GM21515 (cell line): ENCODE measurements at regions not wholly inside any gene's neighbourhood (a gene's known extent, or its start where the extent isn't known, plus 50 kb on each side); places are given as distances from the start of the nearest gene placed in this dataset.
"Not testable (repeated sequence)": the region's sequence is repeated elsewhere in the genome, so short reads cannot be mapped to it uniquely, and the experiment has no call there.

ENCODE experiments used
- ATAC-seq: cut with Tn5 transposase; IDR thresholded peaks from one replicate; pipeline ENCODE4 v1.9.1; 2021; ENCODE audit not compliant: unreplicated experiment

DNA sequence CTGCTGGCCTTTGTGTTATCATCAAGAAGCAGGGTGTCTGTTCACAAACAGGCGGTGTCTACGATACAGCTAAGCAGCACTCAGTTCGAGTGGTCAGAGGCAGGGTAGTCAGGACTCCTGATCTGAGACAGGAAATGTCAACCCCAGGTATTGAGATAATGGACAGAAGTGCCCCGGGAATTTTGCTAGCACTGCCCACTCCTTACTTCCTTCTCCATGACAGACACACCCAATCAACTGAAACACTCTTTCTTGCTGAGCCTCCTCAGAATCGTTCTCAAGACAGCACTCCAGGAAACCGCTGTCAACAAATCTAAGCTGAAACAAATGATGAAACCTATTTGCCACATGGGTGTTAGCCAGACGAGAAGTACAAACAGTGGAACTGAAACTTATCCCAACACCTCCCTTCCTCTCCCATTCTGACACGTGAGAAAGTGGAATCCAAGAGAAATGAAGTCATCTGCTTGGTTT lies 109.3 kb downstream of the GTF2IRD2B start:
- ATAC-seq: not testable (repeated sequence)

GRCh38 chr7:75205367-75206085 lies 113.1 kb downstream of the GTF2IRD2B start:
- not testable (repeated sequence) for ATAC-seq

- ATAC-seq: not testable (repeated sequence)
These were observed 123.1 kb downstream of the GTF2IRD2B start for GRCh38 chr7:75215460-75215859.

DNA sequence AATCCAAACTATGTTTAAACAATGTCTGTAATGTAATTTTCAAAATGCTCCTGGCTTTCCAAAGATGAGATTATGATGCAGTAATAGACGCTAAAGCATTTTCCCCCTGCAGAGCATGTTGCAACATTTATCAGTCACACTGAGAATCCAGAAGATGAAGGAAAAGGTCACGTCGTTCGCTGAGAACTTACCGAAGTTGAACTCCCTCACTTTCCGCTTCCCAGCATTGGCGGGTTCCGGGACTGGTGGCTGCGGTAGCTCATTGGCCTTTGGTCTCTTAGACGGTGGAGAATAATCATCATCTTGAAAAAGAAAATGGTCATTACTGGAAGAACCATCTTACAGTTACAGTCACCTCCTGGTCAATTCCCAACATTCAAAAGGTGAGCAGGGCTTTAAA lies 124.6 kb downstream of the GTF2IRD2B start:
- not testable (repeated sequence) for ATAC-seq

DNA sequence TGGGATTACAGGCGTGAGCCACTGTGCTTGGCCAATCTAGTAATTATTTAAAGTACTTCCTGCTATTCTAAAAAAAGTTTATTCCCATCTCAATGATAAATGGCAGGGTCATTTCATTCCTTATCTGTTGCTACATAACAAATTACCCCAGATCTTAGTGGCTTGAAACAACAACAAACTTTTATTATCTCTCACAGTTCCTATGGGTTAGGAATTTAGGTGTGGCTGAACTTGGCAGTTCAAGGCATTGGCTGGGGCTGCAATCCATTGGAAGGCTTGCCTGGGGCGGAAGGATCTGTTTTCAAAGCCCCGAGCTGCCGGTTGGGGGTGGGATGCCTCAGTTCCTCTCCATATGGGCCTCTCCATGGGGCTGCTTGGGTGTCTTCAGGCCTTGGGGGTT lies 133.7 kb downstream of the GTF2IRD2B start:
- not testable (repeated sequence) for ATAC-seq

DNA sequence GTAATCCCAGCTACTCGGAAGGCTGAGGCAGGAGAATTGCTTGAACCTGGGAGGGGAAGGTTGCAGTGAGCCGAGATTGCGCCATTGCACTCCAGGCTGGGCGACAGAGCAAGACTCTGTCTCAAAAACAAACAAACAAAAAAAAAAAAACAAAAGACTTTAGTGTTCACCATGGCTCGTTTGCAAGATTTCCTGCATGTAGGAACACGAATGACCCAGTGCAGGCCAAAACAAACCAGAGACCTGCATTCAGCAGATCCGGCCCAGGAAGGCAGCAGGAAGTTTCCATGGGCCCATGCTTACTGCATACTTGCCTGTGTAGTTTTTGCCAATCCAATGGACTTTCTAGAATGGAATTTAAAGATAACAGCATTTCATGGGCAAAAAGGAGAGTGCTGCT lies 137.2 kb downstream of the GTF2IRD2B start:
- not testable (repeated sequence) for ATAC-seq

GRCh38 chr7:75230558-75230957 lies 138.2 kb downstream of the GTF2IRD2B start:
- not testable (repeated sequence) for ATAC-seq

- ATAC-seq: not testable (repeated sequence)
These were observed 142.9 kb downstream of the GTF2IRD2B start for GRCh38 chr7:75235092-75235826.

DNA sequence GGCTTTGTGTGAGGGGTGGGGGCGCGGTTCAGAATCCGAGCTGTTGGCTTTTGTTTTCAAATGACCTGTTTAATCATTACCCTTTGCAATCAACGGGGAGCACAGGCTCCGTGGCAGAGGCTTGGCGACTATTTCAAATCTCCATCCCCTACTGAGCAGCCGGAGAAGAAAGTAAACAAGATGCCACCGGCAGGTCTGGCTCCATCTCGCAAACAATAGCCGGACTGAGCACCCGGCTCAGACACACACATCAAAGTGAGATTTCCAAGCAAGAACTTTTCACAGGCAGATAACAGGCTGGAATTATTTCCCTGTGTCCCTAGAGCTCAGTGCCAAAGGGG lies 143.4 kb downstream of the GTF2IRD2B start:
- ATAC-seq: not testable (repeated sequence)

GRCh38 chr7:75237255-75238187 lies 145.1 kb downstream of the GTF2IRD2B start:
- ATAC-seq: peak; percentile 90

- ATAC-seq: not testable (repeated sequence)
These were observed 145.9 kb downstream of the GTF2IRD2B start for GRCh38 chr7:75238309-75238708.

- ATAC-seq: not testable (repeated sequence)
These were observed 151.2 kb downstream of the GTF2IRD2B start for GRCh38 chr7:75243638-75244037.

DNA sequence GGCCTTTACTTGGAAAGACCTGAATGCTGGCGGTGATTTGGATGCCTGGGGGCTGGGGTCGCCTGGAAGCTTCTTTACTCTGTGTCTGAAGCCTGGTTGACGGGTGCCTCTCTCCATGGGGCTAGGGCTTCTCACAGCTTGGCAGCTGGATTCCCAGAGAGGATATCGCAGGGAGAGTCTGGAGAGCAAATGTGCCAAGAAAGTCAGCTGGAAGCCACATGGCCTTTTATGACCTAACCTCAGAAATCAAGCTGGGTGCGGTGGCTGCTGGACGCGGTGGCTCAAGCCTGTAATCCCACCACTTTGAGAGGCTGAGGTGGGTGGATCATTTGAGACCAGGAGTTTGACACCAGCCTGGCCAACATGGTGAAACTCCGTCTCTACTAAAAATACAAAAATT lies 147.2 kb upstream of the TRIM73 start:
- ATAC-seq: not testable (repeated sequence)

DNA sequence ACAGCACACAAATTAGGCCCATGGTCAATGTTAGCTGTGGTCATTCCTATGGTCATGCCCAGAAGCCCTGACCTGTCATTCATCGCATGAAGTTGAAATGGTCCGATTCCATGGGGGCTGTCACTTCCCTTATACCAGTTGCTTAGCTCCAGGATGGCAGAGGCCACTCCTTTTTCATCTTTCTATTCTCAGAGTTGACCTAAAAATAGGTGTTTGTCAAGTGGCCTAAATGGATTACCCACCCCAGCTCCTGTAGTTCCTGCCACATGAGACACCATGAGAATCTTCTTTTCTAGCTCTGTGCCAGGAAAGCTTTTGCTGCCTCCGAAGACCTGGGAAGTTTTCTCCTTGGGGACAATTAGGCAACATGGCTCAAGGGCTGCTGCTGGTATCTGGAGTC lies 141.2 kb upstream of the TRIM73 start:
- ATAC-seq: not testable (repeated sequence)

GRCh38 chr7:75257442-75257841 lies 138.0 kb upstream of the TRIM73 start:
- not testable (repeated sequence) for ATAC-seq

- not testable (repeated sequence) for ATAC-seq
These were observed 135.9 kb upstream of the TRIM73 start for GRCh38 chr7:75259454-75260003.

DNA sequence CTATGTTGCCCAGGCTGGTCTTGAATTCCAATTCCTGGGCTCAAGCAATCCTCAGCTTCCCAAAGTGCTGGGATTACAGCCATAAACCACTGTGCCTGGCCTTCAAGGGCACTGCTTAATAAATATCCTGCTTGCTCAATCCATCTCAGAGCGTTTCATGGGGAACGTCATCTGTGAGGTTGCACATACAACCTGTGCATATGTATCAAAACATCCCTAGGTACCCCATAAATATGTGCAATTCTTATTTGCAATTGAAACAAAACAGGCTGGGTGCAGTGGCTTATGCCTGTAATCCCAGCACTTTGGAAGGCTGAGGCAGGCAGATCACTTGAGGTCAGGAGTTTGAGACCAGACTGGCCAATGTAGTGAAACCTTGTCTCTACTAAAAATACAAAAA lies 133.8 kb upstream of the TRIM73 start:
- not testable (repeated sequence) for ATAC-seq

DNA sequence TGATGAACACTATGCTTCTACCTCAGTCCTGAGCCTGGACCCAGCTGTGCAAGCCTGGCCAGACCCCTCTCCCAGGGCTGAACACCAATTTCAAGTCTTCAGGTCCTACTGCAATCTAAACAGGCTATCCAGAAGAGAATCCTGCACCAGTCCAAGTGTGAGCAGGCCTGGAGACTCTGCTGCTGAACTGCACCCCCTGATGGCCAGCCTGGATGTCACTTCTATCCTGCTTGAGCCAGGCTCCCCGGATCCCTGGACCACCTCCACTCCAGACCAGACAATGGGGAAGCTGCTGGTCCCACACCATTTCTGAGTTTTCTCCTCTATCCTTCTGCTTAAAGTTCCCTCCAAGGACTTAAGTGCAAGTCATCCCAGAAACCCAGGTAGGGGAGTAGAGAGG lies 127.3 kb upstream of the TRIM73 start:
- not testable (repeated sequence) for ATAC-seq

- ATAC-seq: not testable (repeated sequence)
These were observed 126.3 kb upstream of the TRIM73 start for GRCh38 chr7:75269159-75269558.

- ATAC-seq: peak; percentile 38
These were observed 121.3 kb upstream of the TRIM73 start for GRCh38 chr7:75274114-75274513.
